GM19438 (cell line): ENCODE measurements at regions not wholly inside any gene's neighbourhood (a gene's known extent, or its start where the extent isn't known, plus 50 kb on each side); places are given as distances from the start of the nearest gene placed in this dataset.

ENCODE experiments used
- ATAC-seq: cut with Tn5 transposase; IDR thresholded peaks from one replicate; pipeline ENCODE4 v1.9.1; 2021; ENCODE audit warnings: low read depth; ENCODE audit not compliant: unreplicated experiment

GRCh38 chr1:228867108-228867950 lies 132.1 kb downstream of the RHOU start:
- no peak for ATAC-seq

- ATAC-seq = no peak
These were observed 132.9 kb downstream of the RHOU start for GRCh38 chr1:228867951-228868730.

GRCh38 chr1:228868731-228869024 lies 133.4 kb downstream of the RHOU start:
- no peak for ATAC-seq

GRCh38 chr1:228869312-228869824 lies 134.1 kb downstream of the RHOU start:
- no peak for ATAC-seq

DNA sequence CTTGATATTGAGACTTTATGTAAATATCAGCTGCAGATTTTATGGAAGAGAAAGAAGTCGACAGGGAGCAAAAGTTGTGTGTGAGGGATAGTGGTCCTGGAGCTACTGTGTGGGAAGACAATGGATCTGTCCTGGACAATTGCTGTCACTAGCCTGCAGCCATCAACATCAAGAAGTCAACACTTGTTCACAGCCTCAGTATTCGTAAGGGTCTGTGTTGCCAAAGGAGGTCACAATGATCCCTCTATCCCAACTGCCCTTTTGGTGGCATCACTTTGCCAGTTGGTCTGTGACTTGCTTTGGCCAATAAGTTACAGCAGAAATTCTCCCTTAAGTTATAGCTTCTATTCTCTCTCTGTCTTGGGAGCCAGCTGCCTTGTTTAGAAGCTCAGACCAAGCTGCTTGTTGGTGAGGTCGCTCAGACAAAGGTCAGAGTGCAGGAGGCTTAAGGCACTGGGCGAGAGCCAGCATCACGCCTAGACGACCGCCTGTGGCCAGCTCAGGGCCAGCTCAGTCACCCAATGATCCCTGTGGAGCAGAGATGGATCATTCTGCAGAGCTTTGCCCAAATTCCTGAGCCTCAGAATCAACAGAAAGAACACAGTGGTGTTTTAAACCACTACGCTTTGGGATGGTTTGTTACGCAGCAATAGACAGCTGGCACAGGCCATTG lies 134.9 kb downstream of the RHOU start:
- ATAC-seq = no peak

- no peak for ATAC-seq
These were observed 136.2 kb downstream of the RHOU start for GRCh38 chr1:228871314-228872061.

GRCh38 chr1:228872080-228872479 lies 136.8 kb downstream of the RHOU start:
- ATAC-seq = no peak

DNA sequence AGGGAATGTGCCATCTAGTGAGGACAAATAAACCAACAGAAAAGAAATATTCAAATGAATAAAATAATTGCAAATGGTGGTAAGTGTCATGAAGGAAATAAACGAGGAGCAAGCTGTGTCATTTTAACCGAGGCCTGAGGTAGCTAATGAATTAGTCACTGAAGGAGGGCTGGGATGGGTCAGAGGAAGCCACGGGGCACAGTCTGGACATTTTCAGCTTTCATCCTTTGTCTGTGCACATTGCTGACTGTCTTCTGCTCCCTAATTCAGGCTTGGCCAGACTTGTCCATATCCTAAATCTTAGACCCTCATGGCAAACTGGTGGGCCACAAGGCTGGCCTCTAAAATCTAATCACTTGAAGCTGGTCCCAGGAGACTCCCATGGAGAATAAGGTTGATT lies 138.4 kb downstream of the RHOU start:
- ATAC-seq = no peak

DNA sequence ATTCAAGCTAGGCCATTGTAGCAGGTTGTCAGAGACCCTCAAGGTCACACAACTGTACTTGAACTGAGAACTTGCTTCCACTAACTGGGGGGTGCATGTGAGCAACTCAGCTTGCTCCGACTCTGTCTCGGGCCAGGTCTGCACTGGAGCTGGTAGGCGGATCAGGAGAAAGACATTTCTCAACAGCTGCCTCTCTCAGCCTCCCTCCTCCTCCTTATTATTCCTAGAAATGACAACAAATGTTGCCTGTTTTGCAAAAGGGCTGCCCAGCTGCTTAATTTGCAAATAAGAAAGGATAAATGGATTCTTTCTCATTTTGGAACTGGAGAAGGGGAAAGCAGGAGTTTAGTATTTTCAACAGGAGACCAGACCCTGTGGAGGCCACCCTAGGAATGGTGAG lies 140.5 kb downstream of the RHOU start:
- no peak for ATAC-seq

- no peak for ATAC-seq
These were observed 140.9 kb downstream of the RHOU start for GRCh38 chr1:228876187-228876586.

DNA sequence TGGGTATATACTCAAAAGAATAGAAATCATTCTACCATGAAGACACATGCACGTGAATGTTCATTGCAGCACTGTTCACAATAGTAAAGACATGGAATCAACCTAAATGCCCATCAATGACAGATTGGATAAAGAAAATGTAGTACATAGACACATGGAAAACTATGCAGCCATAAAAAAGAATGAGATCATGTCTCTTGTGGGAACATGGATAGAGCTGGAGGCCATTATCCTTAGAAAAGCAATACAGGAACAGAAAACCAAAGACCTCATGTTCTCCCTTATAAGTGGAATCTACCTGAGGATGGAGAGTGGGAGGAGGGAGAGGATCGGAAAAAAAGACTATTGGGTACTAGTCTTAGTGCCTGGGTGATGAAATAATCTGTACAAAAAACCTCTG lies 143.9 kb downstream of the RHOU start:
- no peak for ATAC-seq

GRCh38 chr1:228882041-228882770 lies 146.9 kb downstream of the RHOU start:
- no peak for ATAC-seq

DNA sequence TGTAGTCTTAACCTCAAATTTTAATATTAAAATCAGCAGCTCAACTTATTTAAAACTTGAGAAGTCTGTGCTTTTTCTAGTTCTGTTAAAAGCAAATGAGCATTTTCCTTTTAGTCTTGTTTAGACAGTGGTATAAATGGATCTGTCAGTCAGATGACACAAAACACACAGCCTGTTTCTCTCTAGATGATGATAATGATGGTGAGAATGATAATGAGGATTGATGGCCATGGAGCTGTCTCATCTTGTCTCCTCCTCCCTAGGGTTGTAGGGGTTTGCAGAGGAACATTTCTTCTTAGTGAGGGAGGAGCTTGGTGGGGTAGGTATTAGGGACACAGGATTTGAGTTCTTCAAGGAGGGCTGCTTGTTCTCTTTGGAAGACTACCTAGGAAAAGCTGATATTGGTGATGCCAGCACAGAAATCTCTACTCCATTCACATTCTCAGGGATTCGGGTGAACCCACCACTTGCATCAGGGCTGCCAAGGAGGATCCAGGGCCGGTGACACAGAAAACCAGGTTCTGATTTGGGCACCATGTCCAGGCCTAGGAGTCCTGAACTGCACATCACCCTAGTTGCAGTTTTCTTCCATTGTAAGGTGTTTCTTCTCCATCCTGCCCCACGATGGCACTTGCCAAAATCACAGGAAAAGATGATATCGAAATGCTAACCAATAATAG lies 147.6 kb downstream of the RHOU start:
- ATAC-seq = no peak

DNA sequence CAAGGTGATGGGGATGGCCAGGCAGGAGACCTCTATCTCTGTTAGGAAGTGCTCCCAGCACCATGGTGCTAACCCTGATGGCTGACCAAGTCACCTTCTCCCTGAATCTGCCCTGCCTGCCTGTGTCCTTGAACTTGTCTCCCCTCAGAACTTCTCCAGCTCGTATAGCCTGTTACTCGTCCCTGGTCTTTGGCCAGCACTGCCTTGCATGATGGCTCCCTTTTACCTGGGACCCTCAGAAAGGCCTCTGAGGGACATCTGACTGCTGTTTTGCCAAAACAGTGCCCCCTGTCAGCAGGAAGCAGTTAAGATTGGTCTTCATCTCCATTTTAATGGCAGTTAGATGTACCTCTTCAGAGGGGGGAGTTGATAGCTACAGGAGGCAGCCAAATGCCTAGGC lies 148.3 kb downstream of the RHOU start:
- no peak for ATAC-seq

DNA sequence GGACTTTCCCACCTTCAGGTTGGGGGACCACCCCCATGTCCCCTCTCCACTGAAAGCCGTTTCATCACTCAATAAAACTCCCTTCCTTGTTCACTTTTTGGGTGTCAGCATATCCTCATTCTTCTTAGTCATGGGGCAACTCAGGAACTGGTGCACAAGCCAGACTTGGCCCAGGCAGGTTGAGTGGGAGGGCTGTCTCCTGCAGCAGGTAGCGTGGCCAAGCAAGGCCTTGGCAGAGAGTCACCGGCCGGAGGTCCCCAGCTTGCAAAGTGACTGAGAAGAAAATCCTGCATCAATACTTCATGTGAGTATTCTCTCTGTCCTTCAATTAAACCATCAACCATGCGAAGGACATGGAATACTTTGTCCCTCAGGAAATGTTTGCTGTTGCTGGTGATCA lies 148.9 kb downstream of the RHOU start:
- no peak for ATAC-seq

- no peak for ATAC-seq
These were observed 149.6 kb downstream of the RHOU start for GRCh38 chr1:228884615-228885566.

- ATAC-seq = no peak
These were observed 150.6 kb downstream of the RHOU start for GRCh38 chr1:228885845-228886244.

DNA sequence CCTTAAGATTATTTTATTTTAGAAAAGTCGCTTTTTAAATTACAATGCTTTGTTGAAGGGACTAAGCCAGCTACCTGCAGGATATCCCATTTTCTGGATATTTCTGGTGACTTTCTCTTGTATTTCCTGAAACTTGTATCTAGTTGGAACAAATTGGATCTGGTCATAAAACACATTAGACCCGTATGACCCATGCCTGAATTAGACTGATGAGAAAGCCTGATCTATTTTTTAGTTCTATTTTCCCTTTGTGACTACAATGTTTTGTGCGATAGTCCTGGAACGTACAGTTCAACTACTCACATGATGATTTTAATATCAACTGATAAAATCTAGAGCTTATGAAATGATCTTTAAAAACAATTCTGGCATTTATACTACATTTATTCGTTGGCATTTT lies 151.8 kb downstream of the RHOU start:
- ATAC-seq = no peak
